ENCODE measurements at regions not wholly inside any gene's neighbourhood (a gene's known extent, or its start where the extent isn't known, plus 50 kb on each side); places are given as distances from the start of the nearest gene placed in this dataset.

- TF ChIP-seq NR3C1 (IDR thresholded peaks at IDR 0.05) = no peak
- no peak for TF ChIP-seq RAD21 (conservative IDR thresholded peaks at IDR 0.05 in 1 of 2, IDR thresholded peaks at IDR 0.05 in 1 of 2)
- no peak for TF ChIP-seq ZFP36 (IDR thresholded peaks at IDR 0.05; ENCODE audit: borderline replicate concordance, partially characterized antibody)
- TF ChIP-seq POLR2A (IDR thresholded peaks at IDR 0.05; ENCODE audit: low read length) = no peak
- no peak for TF ChIP-seq HEYL (CRISPR knock-in tag; IDR thresholded peaks at IDR 0.05)
- no peak for TF ChIP-seq CBX8 (IDR thresholded peaks at IDR 0.05)
- TF ChIP-seq, protein P1, sequence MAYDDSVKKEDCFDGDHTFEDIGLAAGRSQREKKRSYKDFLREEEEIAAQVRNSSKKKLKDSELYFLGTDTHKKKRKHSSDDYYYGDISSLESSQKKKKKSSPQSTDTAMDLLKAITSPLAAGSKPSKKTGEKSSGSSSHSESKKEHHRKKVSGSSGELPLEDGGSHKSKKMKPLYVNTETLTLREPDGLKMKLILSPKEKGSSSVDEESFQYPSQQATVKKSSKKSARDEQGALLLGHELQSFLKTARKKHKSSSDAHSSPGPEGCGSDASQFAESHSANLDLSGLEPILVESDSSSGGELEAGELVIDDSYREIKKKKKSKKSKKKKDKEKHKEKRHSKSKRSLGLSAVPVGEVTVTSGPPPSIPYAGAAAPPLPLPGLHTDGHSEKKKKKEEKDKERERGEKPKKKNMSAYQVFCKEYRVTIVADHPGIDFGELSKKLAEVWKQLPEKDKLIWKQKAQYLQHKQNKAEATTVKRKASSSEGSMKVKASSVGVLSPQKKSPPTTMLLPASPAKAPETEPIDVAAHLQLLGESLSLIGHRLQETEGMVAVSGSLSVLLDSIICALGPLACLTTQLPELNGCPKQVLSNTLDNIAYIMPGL (CRISPR knock-in tag; IDR thresholded peaks at IDR 0.05; ENCODE audit: borderline replicate concordance) = no peak
- TF ChIP-seq, protein P2, sequence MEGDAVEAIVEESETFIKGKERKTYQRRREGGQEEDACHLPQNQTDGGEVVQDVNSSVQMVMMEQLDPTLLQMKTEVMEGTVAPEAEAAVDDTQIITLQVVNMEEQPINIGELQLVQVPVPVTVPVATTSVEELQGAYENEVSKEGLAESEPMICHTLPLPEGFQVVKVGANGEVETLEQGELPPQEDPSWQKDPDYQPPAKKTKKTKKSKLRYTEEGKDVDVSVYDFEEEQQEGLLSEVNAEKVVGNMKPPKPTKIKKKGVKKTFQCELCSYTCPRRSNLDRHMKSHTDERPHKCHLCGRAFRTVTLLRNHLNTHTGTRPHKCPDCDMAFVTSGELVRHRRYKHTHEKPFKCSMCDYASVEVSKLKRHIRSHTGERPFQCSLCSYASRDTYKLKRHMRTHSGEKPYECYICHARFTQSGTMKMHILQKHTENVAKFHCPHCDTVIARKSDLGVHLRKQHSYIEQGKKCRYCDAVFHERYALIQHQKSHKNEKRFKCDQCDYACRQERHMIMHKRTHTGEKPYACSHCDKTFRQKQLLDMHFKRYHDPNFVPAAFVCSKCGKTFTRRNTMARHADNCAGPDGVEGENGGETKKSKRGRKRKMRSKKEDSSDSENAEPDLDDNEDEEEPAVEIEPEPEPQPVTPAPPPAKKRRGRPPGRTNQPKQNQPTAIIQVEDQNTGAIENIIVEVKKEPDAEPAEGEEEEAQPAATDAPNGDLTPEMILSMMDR (IDR thresholded peaks at IDR 0.05) = no peak
- TF ChIP-seq, protein P3, sequence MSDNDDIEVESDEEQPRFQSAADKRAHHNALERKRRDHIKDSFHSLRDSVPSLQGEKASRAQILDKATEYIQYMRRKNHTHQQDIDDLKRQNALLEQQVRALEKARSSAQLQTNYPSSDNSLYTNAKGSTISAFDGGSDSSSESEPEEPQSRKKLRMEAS (IDR thresholded peaks at IDR 0.05) = no peak
- TF ChIP-seq PHF8 (IDR thresholded peaks at IDR 0.05; ENCODE audit: borderline replicate concordance, low read depth) = no peak
- TF ChIP-seq JUNB (IDR thresholded peaks at IDR 0.05) = no peak
These were observed 310.5 kb upstream of the IRX5 start for GRCh38 chr16:54620197-54620596.

Data from A549 (cell line).